D721Med (cell line): ENCODE measurements at regions not wholly inside any gene's neighbourhood (a gene's known extent, or its start where the extent isn't known, plus 50 kb on each side); places are given as distances from the start of the nearest gene placed in this dataset.

Experiments used
- DNase-seq: peaks from one replicate; pipeline ENCODE4 v3.0.0; 2011; ENCODE audit warnings: low spot score; ENCODE audit not compliant: insufficient read length
- FAIRE-seq: peaks from 2 replicates; lab custom pipeline; 2011; peaks lifted over from hg19 to GRCh38; lab: Jason Lieb, UNC
- TF ChIP-seq, protein P1 (sequence below): IDR thresholded peaks from 2 replicates; pipeline ENCODE4 v1.5.1; 2012; ENCODE audit warnings: mild to moderate bottlenecking, control low read depth; ENCODE audit not compliant: insufficient read depth; ENCODE audit errors: missing control alignments

DNA sequence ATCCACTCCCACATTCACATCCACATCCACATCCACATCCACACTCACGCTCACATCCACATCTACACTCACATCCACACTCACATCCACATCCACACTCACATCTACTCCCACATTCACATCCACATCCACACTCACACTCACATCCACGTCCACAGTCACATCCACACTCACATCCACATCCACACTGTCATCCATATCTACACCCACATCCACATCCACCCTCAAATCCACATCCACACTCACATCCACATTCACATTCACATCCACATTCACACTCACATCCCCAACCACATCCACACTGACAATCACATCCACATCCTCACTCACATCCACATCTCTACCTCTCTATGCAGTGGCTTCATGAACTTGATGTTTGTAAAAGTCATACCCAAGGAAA lies 190.5 kb downstream of the IRX1 start:
- DNase-seq (no peak), FAIRE-seq (no peak)
- TF ChIP-seq, protein P1, sequence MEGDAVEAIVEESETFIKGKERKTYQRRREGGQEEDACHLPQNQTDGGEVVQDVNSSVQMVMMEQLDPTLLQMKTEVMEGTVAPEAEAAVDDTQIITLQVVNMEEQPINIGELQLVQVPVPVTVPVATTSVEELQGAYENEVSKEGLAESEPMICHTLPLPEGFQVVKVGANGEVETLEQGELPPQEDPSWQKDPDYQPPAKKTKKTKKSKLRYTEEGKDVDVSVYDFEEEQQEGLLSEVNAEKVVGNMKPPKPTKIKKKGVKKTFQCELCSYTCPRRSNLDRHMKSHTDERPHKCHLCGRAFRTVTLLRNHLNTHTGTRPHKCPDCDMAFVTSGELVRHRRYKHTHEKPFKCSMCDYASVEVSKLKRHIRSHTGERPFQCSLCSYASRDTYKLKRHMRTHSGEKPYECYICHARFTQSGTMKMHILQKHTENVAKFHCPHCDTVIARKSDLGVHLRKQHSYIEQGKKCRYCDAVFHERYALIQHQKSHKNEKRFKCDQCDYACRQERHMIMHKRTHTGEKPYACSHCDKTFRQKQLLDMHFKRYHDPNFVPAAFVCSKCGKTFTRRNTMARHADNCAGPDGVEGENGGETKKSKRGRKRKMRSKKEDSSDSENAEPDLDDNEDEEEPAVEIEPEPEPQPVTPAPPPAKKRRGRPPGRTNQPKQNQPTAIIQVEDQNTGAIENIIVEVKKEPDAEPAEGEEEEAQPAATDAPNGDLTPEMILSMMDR: no peak

DNA sequence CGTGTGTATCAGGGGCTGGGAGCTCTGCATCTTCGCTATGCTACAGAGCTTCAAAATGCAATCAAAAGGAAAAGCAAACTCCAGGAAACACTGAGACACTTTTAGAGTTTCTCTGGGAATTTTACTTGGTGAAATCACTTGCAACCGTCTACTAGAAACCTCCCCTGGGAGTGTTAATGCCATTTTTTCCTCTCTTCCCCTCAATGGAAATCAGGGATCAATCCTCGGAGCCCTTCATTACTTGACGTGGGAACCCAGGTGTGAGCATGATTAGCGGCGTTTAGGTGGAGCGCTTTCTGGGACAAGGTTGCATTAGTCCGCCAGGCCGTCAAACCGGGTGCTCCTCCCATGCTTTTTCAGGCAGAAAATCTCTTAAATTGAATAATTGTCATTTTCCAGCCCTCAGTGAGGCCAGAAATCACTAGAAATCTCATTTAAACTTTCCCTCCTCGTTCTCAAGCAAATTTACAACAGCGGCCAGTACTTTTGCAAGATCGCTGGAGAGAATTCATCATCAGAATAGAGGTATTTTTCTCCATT lies 191.3 kb downstream of the IRX1 start:
- FAIRE-seq (no peak), DNase-seq (no peak)
- TF ChIP-seq, protein P1: no peak

DNA sequence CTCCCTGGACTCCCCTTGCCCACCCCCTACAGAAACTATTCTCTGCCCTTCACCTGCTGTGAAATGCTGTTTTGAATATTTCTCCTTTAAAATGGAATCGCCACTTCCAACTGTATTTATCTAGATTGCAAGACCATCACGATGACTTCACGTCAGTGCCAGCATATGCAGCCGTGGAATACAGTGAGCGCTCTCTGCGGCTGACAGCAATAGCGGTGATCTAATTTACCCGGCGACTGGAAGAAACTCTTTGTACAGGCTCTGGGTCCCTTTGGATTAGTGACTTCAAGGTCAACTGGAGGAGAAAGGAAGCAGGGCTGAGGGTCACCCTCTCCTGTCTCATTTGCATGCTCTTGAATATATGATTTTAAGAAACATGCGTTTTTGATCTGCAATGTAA lies 192.0 kb downstream of the IRX1 start:
- DNase-seq (no peak), FAIRE-seq (no peak)
- TF ChIP-seq, protein P1: no peak

DNA sequence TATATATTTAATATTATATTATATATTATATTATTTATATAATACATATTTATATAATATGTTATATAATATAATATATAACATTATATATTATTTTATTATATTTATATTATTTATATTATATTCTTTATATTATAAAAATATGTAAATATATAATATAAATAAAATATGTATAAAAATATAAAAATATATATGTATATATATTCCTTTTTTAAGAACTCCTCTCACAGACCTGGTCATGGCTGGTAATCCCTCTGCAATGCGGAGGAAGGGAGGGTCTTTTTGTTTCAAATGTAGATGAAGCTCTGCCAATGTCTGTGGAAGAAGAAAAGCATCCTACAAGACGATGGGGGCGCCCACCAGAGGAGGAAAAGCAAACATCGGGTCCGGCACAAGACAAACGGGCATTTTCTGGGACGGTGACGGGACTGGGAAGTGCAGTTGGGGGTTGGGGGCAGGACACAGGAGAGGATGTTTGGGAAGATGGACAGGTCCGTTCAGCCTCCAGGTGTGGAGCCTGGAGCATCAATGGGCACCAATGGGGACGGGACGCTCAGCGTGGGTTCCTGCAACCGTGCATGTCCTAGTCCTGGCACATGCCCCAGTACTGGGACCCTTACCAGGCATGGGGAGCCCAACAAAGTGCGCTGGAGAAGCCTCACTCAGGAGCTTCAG lies 194.0 kb downstream of the IRX1 start:
- TF ChIP-seq, protein P1: no peak
- no peak for DNase-seq
- FAIRE-seq: no peak

DNA sequence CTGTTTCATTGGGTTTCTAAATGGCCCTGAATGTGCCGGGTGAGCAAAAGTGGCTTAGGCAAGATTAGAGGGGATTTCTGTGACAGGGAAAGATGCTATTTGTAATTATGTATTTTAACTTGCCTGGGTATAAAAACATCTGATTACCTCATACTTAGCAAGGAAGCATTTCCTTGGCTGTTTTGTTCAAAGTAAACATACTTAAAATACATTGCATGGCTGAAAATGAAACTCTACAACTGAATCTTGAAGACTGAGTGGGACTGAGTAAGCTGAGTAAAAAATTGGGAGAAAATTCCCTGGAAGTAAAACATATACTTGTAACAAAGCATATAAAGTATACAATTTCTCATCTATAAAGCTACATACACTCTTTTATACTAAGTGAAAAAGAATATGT lies 197.5 kb downstream of the IRX1 start:
- FAIRE-seq: peak; percentile 16
- TF ChIP-seq, protein P1: no peak
- no peak for DNase-seq

DNA sequence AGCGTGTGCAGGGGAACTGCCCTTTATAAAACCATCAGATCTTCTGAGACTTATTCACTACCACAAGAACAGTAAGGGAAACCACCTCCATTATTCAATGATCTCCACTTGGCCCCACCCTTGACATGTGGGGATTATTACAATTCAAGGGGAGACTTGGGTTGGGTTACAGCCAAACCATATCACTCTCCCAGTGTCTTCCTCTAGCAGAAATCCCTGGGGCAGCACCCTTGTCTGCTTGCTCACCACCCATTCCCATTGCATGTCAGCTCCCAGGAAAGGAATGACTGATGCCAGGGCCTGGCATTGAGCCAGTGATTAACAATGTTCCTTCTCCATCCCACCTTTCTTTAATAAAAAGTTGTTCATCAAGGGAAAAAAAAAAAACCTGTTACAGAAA lies 199.0 kb downstream of the IRX1 start:
- FAIRE-seq (no peak), DNase-seq (no peak)
- TF ChIP-seq, protein P1: no peak

DNA sequence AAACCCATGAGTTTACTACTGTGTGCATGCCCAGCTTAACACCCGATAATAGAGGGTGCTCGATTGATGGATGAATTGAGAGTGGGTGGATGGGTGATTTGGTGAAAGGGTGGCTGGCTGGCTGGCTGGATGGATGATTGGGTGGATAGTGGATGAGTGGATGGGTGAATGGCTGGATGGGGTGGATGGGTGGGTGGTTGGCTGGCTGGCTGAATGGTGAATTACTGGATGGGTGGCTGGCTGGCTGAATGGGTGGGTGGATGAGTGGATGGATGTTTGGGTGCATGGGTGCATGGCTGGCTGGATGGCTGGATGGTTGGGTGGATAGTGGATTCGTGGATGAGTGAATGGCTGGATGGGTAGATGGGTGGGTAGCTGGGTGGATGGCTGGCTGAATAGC lies 201.1 kb downstream of the IRX1 start:
- TF ChIP-seq, protein P1: no peak
- no peak for FAIRE-seq
- DNase-seq: no peak
